DND-41 (cell line): ENCODE measurements at regions not wholly inside any gene's neighbourhood (a gene's known extent, or its start where the extent isn't known, plus 50 kb on each side); places are given as distances from the start of the nearest gene placed in this dataset.

Source experiments
- ATAC-seq: fragments of 200-7000 bp; cut with Tn5 transposase; 3 replicates; pipeline ENCODE4 v1.9.1; 2021; ENCODE audit warnings: low read depth; ENCODE audit not compliant: insufficient read depth
- DNase-seq: peaks from one replicate; pipeline ENCODE4 v3.0.0-alpha.2; 2020
- H2AFZ ChIP-seq: 2 replicates; pipeline ENCODE4 v1.6.0; 2012; ENCODE audit warnings: low read depth, low read length
- H3K27ac ChIP-seq: 2 replicates; pipeline ENCODE4 v1.5.1; 2012; ENCODE audit warnings: low read length, inconsistent platforms
- H3K27me3 ChIP-seq: fragments of 200-600 bp; sonication (generic); 2 replicates; pipeline ENCODE4 v1.6.0; 2012; ENCODE audit warnings: low read length, mild to moderate bottlenecking, inconsistent platforms; ENCODE audit not compliant: insufficient read depth, poor library complexity
- H3K36me3 ChIP-seq: 2 replicates; pipeline ENCODE4 v1.5.1; 2012; ENCODE audit warnings: low read length, inconsistent platforms; ENCODE audit not compliant: insufficient read depth
- H3K4me1 ChIP-seq: 2 replicates; pipeline ENCODE4 v1.5.1; 2012; ENCODE audit warnings: mild to moderate bottlenecking, low read length; ENCODE audit not compliant: insufficient read depth
- H3K4me2 ChIP-seq: 2 replicates; pipeline ENCODE4 v1.6.0; 2012; ENCODE audit warnings: mild to moderate bottlenecking, moderate library complexity, low read length, inconsistent platforms; ENCODE audit not compliant: insufficient read depth
- H3K4me3 ChIP-seq, 2 experiments: fragments of 200-600 bp in 1 of 2; shearing (Covaris generic) in 1 of 2; 2 replicates each; pipeline ENCODE4 v1.5.1; 2012 to 2016; ENCODE audit warnings: inconsistent platforms in 2 of 2, low read length in 2 of 2, mild to moderate bottlenecking in 2 of 2, low read depth in 1 of 2, moderate library complexity in 1 of 2
- H3K79me2 ChIP-seq: 2 replicates; pipeline ENCODE4 v1.6.0; 2012; ENCODE audit warnings: low read length, inconsistent platforms; ENCODE audit not compliant: insufficient read depth
- H3K9ac ChIP-seq: 2 replicates; pipeline ENCODE4 v1.6.0; 2012; ENCODE audit warnings: low read depth, mild to moderate bottlenecking, inconsistent platforms, low read length, moderate library complexity
- H3K9me3 ChIP-seq: 2 replicates; pipeline ENCODE4 v1.5.1; 2012; ENCODE audit warnings: low read length, moderate library complexity, mild to moderate bottlenecking, inconsistent platforms; ENCODE audit not compliant: insufficient read depth, severe bottlenecking
- H4K20me1 ChIP-seq: 2 replicates; pipeline ENCODE4 v1.6.0; 2012; ENCODE audit warnings: low read length; ENCODE audit not compliant: insufficient read depth
- CTCF ChIP-seq: IDR thresholded peaks from 2 replicates; pipeline ENCODE4 v1.5.1; 2012; ENCODE audit warnings: borderline replicate concordance, low read length, moderate library complexity, mild to moderate bottlenecking; ENCODE audit not compliant: poor library complexity, severe bottlenecking; ENCODE audit errors: extremely low read depth
- EZH2 ChIP-seq: IDR thresholded peaks from 3 replicates; pipeline ENCODE4 v1.6.1; 2012; ENCODE audit warnings: borderline replicate concordance, low read depth, mild to moderate bottlenecking, moderate library complexity, low read length, inconsistent platforms; ENCODE audit not compliant: severe bottlenecking

DNA sequence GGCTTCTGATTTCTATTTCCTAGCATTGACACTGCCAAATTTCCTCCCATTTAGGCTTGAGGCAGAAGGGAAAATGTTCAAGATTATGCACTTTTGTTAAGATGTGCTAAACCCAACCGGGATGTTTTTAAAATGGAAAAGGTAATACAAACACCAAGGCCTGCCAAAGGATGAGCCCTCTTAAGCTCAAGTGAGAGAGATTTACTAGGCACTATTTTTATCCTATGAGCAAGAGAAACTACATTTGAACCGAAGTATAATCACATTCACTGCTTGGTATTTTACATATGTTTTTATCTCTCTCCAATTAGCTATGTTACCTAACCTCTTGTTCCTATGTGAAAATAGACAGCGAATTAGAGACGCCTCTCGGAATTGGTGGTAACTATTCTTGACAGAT lies 295.8 kb downstream of the GABRB3 start:
- no peaks in the 10 kb centered on the region for H3K27me3 ChIP-seq
- DNase-seq (no peak), ATAC-seq (no peak)
- H4K20me1 ChIP-seq, result no peaks in the 10 kb centered on the region
- H3K27ac ChIP-seq, result no peak overlapping the region
- H3K4me2 ChIP-seq, result no peak overlapping the region
- H3K36me3 ChIP-seq, result no peaks in the 10 kb centered on the region
- no peak for TF ChIP-seq CTCF
- no peak for TF ChIP-seq EZH2
- no peak overlapping the region for H3K4me3 ChIP-seq
- no peak overlapping the region for H3K9ac ChIP-seq
- H3K79me2 ChIP-seq, result no peaks in the 10 kb centered on the region
- no peaks in the 10 kb centered on the region for H3K4me1 ChIP-seq
- peaks cover 9% of the 10 kb centered on the region for H3K9me3 ChIP-seq
- no peak overlapping the region for H2AFZ ChIP-seq

DNA sequence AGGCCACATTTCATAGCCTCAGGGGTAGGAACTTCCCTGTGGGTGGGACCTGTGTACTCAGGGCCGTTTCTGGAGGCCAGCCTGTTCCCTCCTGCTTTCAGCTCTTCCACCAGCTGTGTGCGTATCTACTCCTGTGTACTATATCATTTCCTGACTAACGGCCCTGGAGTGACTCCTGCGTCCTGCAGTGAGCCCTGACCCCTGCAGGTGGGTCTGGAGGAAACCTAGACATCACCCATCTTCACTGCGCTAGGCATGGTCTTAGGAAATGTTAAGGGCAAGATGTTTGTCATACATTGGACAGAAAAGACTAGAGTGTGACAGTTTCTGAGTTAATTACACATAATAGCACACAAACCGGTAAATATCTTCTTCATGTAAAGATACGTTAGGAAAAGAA lies 297.3 kb downstream of the GABRB3 start:
- Histone ChIP-seq H3K4me1 (no peaks in the 10 kb centered on the region), H3K9me3 (peaks cover 6% of the 10 kb centered on the region), H3K9ac (no peak overlapping the region), H3K79me2 (no peaks in the 10 kb centered on the region), H3K27me3 (no peaks in the 10 kb centered on the region), H3K4me2 (no peak overlapping the region), H3K36me3 (no peaks in the 10 kb centered on the region), H4K20me1 (no peaks in the 10 kb centered on the region), H3K27ac (no peak overlapping the region), H3K4me3 (no peak overlapping the region), H2AFZ (no peak overlapping the region)
- ATAC-seq (no peak), DNase-seq (no peak)
- TF ChIP-seq CTCF (no peak), EZH2 (no peak)

DNA sequence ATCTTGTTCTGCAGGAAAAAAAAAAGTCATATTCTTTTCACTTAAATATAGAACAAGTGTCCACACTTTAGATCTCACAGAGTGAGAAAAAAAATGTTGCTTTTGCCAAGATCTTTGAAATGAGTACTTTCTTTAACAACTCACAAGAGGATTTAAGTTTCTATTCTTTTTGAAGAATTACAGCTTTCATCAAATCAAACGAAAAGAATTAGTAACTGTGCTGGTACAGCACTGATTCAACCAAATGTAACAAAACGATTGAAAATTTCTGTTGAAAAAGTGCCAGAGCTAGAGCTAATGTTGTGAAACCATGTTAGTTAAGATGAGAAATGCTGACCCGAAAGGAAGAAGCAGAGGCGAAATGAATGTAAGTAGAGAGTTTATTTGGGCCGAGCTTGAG lies 300.2 kb downstream of the GABRB3 start:
- TF ChIP-seq CTCF (no peak), EZH2 (no peak)
- Histone ChIP-seq H3K4me1 (no peaks in the 10 kb centered on the region), H3K9ac (no peak overlapping the region), H3K79me2 (no peaks in the 10 kb centered on the region), H3K27ac (no peak overlapping the region), H3K27me3 (no peaks in the 10 kb centered on the region), H3K4me3 (no peak overlapping the region), H3K4me2 (no peak overlapping the region), H3K36me3 (no peaks in the 10 kb centered on the region), H2AFZ (no peak overlapping the region), H3K9me3 (peaks cover 2% of the 10 kb centered on the region), H4K20me1 (no peaks in the 10 kb centered on the region)
- ATAC-seq (no peak), DNase-seq (no peak)
